ENCODE measurements at regions not wholly inside any gene's neighbourhood (a gene's known extent, or its start where the extent isn't known, plus 50 kb on each side); places are given as distances from the start of the nearest gene placed in this dataset.

- Histone ChIP-seq H3K27me3 (replicated peaks; ENCODE audit: control insufficient read depth, insufficient read depth, low read length) (no peaks in the 10 kb centered on the region), H3K4me3 (replicated peaks; ENCODE audit: low read depth, low read length) (no peak overlapping the region), H3K36me3 (ENCODE audit: control insufficient read depth, insufficient read depth, low read length) (no peaks in the 10 kb centered on the region)
- DNase-seq (ENCODE audit: extremely low read depth, insufficient read length): no peak
- no peak for TF ChIP-seq CTCF (IDR thresholded peaks at IDR 0.05; ENCODE audit: insufficient read depth, low read length, poor library complexity, severe bottlenecking)
These were observed 316.8 kb downstream of the BRINP1 start for GRCh38 chr9:119052339-119053030.

GRCh38 chr9:119053070-119053469, 316.2 kb downstream of the BRINP1 start:
- Histone ChIP-seq H3K27me3 (replicated peaks; ENCODE audit: control insufficient read depth, insufficient read depth, low read length) (no peaks in the 10 kb centered on the region), H3K4me3 (replicated peaks; ENCODE audit: low read depth, low read length) (no peak overlapping the region), H3K36me3 (ENCODE audit: control insufficient read depth, insufficient read depth, low read length) (no peaks in the 10 kb centered on the region)
- TF ChIP-seq CTCF (IDR thresholded peaks at IDR 0.05; ENCODE audit: insufficient read depth, low read length, poor library complexity, severe bottlenecking): no peak
- DNase-seq (ENCODE audit: extremely low read depth, insufficient read length): no peak

- H3K4me3 ChIP-seq (replicated peaks; ENCODE audit: low read depth, low read length): no peak overlapping the region
- no peak for TF ChIP-seq CTCF (IDR thresholded peaks at IDR 0.05; ENCODE audit: insufficient read depth, low read length, poor library complexity, severe bottlenecking)
- H3K27me3 ChIP-seq (replicated peaks; ENCODE audit: control insufficient read depth, insufficient read depth, low read length): no peaks in the 10 kb centered on the region
- DNase-seq (ENCODE audit: extremely low read depth, insufficient read length): no peak
- no peaks in the 10 kb centered on the region for H3K36me3 ChIP-seq (ENCODE audit: control insufficient read depth, insufficient read depth, low read length)
These were observed 308.4 kb downstream of the BRINP1 start for GRCh38 chr9:119060629-119061385.

- DNase-seq (ENCODE audit: extremely low read depth, insufficient read length): no peak
- Histone ChIP-seq H3K4me3 (replicated peaks; ENCODE audit: low read depth, low read length) (no peak overlapping the region), H3K27me3 (replicated peaks; ENCODE audit: control insufficient read depth, insufficient read depth, low read length) (no peaks in the 10 kb centered on the region; the same call in 1 of the 2 replicates), H3K36me3 (ENCODE audit: control insufficient read depth, insufficient read depth, low read length) (no peaks in the 10 kb centered on the region)
- TF ChIP-seq CTCF (IDR thresholded peaks at IDR 0.05; ENCODE audit: insufficient read depth, low read length, poor library complexity, severe bottlenecking): no peak
These were observed 297.6 kb downstream of the BRINP1 start for GRCh38 chr9:119071636-119072035.

- no peaks in the 10 kb centered on the region for H3K36me3 ChIP-seq (ENCODE audit: control insufficient read depth, insufficient read depth, low read length)
- no peak for DNase-seq (ENCODE audit: extremely low read depth, insufficient read length)
- no peak for TF ChIP-seq CTCF (IDR thresholded peaks at IDR 0.05; ENCODE audit: insufficient read depth, low read length, poor library complexity, severe bottlenecking)
- H3K27me3 ChIP-seq (replicated peaks; ENCODE audit: control insufficient read depth, insufficient read depth, low read length): no peaks in the 10 kb centered on the region; the same call in 1 of the 2 replicates
- no peak overlapping the region for H3K4me3 ChIP-seq (replicated peaks; ENCODE audit: low read depth, low read length)
These were observed 295.2 kb downstream of the BRINP1 start for GRCh38 chr9:119074017-119074416.
